Stimulated activated CD4-positive, alpha-beta T cell treated with anti-CD3 and anti-CD28 coated beads, Interleukin-15, amount 100 ng/mL, for 48 hours (primary cell): ENCODE measurements at regions not wholly inside any gene's neighbourhood (a gene's known extent, or its start where the extent isn't known, plus 50 kb on each side); places are given as distances from the start of the nearest gene placed in this dataset.
"Not testable (repeated sequence)": the region's sequence is repeated elsewhere in the genome, so short reads cannot be mapped to it uniquely, and the experiment has no call there.

Experiments
- DNase-seq, 2 donors: peaks; one replicate each; pipeline ENCODE4 v3.0.0-alpha.2; 2020; ENCODE audit warnings: low read depth in 2 of 2

DNA sequence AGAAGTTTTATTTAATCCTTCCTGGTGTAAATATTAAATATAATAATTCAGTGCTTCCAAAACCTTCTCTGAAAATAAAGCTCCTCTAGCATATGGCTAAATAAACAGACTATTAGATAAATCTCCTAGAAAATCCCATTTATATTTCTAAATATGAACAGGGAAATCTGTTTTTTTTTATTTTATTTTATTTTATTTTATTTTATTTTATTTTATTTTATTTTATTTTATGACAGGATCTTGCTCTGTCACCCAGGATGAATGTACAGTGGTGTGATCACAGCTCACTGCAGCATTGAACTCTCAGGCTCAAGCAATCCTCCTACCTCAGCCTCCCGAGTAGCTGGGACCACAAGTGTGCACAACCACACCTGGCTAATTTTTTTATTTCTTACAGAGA, 673.5 kb downstream of the IRS1 start:
- no peak for DNase-seq

DNA sequence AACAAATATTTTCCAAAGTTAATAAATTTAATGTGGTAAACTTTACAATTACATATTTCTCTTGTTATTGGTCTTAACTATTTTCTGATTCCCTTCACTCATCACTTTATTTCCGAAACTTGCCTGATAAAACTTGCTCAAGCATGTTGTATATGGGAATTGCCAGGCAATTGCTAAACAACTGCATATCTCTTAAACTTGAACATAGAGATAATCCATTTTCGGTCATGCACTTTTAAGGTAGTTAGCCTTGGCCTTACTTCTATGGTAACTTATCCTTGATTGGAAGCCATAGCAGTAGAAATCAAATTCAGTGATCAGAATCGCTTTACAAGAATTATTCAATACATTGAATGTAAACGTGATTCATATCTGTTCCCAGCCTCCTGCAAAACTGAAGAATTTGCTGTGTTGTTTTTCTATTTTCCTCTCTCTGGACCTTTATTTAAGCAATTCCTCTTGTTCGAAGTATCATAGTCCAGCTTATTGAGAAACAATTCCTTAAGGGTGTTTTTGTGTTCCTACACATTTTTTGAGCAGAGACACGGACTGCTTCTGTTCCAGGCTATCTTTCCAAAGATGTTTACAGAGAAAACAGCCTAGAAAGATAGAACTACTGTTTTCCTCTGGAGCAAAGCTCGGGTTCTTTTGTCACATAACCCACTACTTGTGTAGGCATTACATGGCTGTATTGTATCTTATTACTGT, 674.3 kb downstream of the IRS1 start:
- DNase-seq = no peak

DNA sequence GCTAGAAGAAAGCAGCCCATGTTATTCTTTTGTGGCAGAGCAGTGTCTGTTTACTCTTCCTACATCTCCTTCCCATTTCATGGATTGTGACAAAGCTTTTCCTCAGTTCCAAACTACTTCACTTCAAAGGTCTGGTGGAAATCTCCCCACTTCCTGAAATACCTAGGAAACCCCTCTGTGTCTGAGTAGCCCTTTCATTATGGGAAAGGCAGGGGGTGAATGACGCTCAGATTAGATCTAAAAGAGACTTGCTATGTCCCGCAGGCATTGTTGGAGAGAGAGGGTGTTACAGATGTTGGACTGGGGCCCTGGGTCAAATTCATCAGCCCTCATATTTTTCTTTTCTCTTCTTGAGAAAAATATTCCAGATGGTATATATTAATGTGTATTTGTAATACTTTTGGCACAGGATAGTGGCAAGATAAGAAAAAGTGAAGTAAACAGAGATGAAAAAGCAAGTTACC, 675.0 kb downstream of the IRS1 start:
- no peak for DNase-seq

DNA sequence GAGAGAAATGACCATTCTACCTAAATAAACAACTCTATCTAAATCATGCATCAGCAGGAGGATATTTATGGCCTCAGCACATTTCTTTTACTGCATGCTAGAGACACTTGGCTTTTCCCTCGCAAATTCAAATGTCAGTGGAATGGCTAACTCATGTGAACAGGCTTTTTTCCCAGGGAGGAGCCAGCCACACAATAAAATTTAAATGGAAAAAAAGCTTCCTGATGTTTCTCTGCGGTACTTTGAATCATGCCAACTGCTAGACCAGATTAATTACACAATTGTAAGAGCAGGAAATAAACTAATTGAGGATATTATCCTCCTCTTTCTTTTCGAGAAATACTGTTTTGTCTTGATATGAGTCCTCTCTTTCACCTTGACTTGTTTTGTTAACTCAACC, 676.3 kb downstream of the IRS1 start:
- no peak for DNase-seq

DNA sequence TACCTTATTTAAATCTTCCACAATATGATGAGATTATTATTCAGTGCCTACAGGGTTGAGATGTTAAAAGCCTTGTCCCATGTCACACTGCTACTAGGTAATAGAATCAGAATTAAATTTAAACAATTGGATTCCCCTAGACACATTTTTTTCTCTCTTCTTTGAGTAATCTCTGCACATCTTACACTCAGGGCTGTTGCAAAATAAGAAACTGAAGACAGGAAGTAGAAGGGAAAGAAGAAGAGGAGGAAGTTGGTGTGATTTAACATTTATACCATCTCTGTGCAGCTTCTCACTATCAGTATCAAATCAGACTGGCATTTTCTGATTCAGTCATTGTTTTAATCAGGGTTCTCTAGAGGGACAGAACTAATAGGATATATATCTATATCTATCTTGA, 677.6 kb downstream of the IRS1 start:
- DNase-seq = no peak

DNA sequence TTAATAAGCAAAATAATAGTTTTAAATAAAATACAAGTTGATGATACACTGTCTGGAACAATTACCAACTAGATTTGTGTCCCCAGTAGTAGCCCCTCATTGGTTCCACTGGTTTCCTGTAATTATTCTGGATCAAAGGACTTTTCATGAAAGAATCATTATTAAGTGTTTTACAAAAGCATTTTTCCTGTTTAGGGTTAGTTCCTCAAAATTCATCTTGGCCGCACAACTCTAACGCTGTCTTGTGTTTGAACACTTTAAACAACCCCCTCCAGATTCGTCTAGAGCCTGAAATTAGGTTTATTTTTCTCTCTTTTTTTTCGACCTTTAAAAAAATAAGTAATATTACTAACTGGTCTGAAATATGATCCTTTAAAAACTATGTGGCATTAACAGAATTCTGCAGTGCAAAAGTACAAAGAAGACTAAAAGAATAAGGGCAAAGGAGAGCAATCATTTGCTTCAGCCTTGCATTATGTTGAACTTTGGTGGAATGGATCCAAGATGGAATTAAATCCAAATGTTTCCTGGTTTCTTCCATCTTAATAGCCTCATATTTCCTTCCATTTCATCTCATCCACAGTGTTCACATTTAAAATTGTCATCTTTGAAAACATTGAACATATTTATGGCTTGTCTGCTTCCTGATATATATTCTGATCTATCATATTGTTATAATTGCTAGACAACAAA, 678.4 kb downstream of the IRS1 start:
- DNase-seq = no peak

DNA sequence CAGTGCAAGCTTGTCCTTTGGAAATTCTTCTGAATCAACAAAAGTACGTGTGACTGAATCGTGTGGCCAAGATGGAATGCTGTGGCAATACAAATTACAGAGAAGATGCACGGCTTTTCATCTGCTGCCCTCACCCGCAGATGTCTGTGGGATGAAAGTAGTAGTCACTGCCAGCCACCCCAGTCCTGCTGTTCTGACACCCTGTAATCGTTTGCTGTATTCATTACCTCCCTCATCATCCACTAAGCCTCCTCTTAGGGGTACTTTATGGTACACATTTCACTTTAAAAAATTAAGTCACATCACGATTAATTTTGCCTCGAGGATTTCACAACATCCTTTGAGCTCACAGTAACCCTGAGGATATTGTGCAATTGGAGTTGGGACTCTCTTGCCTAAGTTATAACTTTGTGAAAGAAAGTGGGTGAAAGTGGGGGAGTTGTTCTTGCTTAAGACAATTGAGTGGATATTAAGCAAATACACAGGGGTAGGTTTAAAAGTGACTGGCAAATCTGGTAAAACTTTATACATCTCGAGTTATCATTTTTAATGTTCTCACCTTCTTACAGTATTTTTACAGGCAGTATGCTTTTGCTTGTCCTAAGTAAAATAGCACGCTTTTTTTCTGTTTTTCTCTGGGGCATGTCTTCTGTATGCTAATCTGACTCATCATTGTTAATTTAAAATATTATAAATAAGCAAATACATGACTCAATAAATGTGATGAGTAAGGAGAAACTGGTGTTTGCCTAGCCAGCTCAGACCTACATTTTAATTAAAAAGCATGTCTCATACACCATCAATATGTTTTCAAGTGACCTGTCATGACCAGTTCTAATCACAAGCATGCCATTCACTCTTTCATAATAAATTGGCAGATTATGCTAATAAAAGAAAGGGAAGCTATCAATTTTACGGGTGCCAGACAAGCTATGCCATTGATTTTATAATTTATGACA, 680.9 kb downstream of the IRS1 start:
- no peak for DNase-seq

DNA sequence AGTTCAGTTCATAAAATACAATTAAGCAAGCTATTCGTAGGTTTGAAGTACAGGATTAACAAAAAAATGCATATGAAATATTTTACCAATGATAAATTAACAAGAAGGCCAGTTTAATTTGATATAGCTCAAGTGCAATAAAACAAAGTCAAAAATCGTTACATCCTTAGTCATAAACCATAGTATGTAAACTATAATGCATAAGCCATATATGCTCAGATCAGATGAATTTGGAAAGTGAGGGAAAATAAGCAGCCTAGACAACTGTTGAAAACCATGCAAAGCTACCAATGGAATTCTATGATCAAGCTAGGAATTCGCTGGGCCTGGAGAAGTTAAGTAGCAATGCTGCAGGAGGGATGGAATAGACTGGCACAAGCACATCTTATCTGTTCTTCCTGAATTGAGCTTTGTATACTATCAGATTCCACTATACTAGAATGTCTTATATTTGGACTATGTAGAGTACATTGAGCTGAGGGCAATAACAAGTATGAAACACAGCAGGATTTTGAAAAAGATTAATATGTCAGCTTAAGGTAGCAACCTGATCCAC, 682.0 kb downstream of the IRS1 start:
- no peak for DNase-seq

DNA sequence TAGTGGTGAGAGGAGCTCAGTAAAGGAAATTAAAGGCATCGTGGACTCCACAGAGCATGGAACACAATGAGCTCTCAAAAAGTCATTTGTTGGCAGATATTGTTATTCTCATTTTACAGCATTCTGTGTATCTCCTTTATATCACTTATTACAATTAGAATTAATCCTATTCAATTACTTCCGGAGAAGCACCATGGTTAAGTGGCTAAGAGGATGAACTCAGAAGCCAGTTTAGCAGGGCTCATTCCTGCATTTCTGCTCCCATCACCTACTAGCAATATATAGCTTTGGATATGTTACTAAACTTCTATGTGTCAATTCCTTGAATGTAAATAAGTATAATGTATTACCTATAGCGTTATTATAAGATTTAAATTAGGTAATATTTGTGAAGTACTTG, 683.3 kb downstream of the IRS1 start:
- DNase-seq = no peak

DNA sequence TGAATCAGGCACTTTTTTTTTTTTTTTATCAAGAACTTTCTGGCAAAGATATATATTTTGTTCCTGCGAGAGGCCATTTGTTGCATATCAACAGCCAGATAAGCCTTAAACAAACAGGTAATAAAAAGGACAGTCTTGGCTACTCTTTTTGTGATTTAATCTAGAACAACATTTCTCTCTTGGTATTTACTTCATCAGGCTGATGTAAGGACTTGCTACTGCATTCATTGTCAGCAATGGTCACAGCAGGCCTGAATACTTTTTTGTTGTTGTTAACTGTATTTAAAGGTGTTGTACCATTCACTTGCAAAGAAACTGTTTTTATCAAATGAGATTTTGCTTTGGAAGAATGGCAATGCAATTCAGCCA, 683.8 kb downstream of the IRS1 start:
- DNase-seq = no peak

DNA sequence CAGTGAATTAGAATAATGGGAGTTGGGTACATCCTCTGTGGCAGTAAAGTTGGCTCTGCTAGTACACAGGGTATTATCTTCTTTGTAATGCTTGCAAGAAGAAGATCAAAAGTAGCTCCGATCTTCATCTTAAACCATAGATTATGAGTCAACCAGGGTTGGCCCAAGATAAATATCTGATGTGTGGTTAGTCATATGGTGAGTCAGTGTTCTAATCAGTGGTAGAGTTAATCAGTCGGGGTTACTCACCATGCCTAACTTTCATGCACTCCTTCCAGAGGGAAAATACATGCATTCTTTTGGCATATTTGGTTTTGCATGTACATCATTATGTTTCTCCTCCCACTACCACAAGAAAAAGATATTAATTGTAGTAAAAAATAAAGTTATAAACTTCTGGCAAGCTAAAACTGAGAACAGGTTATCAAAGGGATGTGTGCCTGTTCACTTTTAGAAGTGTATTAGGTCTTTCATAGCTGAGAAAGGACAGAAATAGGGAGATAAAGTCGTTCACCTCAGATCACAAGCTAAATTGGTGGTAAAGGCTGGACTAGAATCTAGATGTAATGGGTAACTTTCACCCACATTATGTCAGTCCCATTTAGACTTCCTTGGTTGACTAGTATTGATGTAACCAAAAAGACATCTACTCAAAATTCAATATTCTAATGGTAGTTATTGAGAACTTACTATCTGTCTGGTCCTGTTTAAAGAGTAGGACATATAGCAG, 684.4 kb downstream of the IRS1 start:
- no peak for DNase-seq

DNA sequence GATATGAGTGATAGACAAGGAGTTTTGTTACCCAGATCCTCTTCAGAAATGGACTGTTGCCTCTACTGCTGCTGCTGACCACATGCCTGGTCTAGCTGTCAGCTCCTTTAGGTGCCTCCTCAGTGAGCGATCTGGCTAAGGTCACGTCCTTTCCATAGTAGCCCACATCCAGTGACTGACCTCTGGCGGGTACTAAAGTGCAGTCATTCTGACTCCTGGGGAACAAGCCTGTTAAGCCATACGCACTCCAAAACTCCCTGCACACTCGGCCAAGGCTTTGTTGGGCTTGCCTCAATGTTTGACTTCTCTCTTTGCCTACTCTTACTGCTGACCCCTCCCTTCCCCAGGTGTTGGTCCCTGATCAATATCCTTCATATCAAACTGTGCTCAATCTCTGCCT, 685.2 kb downstream of the IRS1 start:
- no peak for DNase-seq

DNA sequence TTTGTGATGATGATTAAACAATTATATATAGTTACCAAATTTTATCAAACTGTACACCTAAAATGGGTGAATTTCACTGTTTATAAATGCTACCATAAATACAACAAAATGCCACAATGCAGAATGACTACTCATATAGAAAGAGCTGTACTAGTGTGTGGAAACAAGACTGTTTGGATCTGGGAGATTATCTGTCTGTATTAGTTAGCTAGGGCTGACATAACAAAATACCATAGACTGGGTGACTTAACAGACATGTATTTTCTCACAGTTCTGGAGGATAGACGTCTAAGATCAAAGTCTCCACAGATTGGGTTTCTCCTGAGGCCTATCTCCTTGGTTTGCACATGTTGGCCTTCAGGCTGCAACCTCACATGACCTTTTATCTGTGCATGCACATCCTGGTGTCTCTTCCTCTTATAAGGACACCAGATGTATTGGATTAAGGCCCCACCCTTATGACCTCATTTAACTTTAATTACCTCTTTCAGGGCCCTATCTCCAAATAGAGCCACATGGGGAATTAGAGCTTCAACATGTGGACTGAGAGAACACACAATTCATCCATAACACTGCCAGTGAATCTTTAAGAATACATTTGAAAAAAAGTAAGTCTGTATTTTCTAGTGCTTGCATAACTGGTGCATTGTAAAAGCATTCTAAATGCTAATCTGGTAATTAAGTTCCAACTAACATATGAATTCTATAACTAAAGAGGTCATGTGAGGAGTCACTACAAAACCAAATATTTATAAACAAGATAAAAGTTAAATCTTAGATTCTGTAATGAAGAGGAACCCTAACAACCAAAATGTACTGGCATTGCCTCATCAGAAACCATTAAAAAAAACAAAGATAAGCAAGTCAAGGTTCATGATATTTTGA, 699.6 kb downstream of the NYAP2 start:
- DNase-seq = no peak

DNA sequence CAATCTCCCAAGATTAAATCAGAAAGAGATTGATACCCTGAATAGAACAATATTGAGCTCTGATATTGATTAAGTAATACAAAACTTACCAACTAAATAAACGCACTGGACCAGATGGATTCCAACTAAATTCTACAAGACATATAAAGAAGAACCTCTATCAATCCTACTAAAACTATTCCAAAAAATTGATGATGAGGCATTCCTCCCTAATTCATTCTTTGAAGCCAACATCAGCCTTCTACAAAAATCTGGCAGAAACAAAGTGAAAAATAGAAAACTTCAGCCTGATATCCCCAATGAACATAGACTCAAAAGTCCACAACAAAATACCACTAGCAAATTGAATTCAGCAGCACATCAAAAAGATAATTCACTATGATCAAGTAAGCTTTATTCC, 695.5 kb downstream of the NYAP2 start:
- no peak for DNase-seq

DNA sequence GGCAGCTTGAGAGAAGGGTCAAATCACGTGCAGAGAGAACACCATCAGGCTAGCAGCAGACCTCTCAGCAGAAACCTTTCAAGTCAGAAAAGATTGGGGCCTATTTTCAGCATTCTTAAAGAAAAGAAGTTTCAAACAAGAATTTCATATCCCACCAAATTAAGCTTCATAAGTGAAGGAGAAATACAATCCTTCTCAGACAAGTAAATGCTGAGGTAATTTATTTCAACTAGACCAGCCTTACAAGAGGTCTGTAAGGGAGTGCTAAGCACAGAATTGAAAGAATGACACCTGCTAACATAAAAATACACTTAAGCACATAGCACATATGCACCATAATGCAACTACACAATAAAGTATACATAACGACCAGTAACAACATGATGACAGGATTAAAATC, 693.9 kb downstream of the NYAP2 start:
- DNase-seq = no peak

DNA sequence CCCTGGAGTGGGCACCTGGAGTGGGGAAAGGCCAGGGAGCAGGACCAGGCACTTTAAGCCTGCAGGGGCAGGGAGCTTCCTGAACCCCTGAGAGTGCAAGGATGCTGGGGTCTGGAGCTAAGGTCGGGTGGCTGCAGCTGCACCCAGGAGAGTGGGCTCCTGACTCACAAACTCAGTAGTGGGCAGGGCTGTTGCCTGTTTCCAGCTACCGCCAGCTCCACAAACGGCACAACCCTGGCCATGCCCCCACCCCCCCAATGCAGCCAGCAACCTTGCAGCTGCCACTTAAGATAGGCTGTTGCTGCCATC, 688.8 kb downstream of the NYAP2 start:
- DNase-seq = no peak

DNA sequence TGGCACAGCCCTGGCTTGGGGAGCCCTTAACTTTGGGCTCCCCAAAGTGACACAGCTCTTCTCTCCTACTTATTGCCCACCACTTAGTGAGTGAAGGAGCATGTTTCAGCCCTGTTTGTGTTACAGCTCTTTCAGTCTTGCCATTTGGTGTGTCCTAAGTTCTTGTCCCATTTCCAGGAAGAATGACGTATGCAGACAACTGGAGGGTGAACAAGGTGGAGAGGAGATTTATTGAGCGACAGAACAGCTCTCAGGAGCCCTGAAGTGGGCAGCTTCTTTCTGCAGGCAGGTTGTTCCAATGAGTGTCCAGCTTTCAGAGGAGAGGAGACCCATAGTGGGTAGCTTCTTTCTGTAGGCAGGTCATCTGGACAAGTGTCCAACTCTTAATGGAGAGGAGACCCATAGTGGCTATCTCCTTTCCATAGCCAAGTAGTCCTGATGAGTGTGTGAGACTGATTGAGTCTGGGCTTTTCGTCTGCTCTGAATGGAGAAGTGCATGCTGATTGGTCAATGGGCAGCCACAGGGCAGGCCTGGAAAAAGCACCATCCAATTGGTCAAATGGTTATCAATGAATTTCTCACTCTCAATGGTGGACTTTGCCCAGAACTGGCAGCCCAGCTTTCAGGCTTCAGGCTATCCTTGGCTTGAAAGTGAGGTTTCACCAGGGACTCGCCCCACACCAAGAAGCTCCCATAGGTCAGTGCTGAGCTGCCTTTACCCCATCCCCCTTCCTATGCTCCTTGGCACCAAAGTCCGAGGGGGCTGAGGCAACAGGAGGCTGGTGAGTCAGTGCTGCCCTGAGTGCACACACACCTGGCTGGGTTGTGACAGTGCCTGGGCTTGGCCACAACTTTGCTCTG, 688.2 kb downstream of the NYAP2 start:
- no peak for DNase-seq

DNA sequence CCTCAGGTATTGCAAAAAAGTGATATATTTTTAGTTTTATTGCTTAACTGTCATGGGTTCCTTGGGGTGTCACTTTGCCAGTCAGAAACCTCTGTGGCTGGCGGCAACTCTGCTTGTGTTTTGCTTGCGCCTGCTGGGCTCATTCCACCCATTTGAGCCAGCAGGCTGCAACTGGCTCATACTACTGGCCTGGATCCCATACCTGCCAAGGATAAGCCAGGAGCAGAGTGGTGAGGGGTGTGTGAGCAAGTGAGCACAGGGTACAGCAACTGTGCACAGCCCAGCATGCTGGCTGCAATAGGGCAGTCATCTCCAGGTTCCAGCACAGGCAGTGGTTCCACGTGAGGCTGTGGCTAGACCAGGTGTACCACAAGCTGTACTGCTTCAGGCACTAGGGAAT, 687.5 kb downstream of the NYAP2 start:
- no peak for DNase-seq

DNA sequence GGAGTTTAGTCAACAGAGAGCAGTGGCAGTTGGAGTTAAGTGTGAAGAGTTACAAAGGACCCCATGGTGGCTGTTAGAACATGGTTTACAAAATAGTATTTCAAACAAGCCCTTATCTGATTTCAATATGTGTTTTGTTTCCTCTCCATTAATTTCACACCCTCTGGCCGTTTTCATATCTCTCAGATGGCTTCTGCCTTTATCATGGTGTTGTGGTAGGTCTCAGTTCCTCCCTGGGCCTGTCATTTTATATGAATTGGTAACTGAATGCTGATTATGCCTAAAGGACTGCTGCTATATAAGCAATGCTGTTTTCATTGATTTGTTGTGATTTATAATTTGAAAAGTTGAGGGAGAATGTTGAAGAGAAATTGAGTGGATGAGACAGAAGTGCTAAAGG, 686.7 kb downstream of the NYAP2 start:
- no peak for DNase-seq

DNA sequence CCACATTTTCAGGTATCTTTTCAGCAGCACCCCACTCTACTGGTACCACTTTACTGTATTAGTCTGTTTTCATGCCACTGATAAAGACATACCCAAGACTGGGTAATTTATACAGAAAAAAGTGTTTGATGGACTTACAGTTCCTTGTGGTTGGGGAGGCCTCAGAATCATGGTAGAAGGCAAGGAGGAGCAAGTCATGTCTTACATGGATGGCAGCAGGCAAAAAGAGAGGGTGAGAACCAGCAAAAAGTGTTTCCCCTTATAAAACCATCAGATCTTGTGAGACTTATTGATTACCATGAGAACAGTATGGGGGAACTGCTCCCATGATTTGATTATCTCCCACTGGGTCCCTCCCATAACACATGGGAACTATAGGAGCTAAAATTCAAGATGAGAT, 685.9 kb downstream of the NYAP2 start:
- DNase-seq = not testable (repeated sequence)
